ENCODE measurements at regions not wholly inside any gene's neighbourhood (a gene's known extent, or its start where the extent isn't known, plus 50 kb on each side); places are given as distances from the start of the nearest gene placed in this dataset.

GRCh38 chr5:105238561-105238960 lies 1676.0 kb upstream of the NUDT12 start:
- no peaks in the 10 kb centered on the region for H3K9me3 ChIP-seq (ENCODE audit: low read depth)
- TF ChIP-seq EZH2phosphoT487 (IDR thresholded peaks at IDR 0.05; ENCODE audit: low read depth, severe bottlenecking, unreplicated experiment), result no peak
- TF ChIP-seq CTCF (IDR thresholded peaks at IDR 0.05; ENCODE audit: poor library complexity), result no peak
- no peak for TF ChIP-seq EZH2 (IDR thresholded peaks at IDR 0.05; ENCODE audit: borderline replicate concordance)
- no peaks in the 10 kb centered on the region for H4K20me1 ChIP-seq (ENCODE audit: insufficient read depth, poor library complexity, severe bottlenecking)
- no peak overlapping the region for H3K4me2 ChIP-seq
- H3K27me3 ChIP-seq, result no peaks in the 10 kb centered on the region
- no peak overlapping the region for H3K4me3 ChIP-seq
- H3K79me2 ChIP-seq, result no peaks in the 10 kb centered on the region
- H2AFZ ChIP-seq, result no peak overlapping the region
- WGBS (ENCODE audit: low lambda C conversion rate, missing lambda C conversion rate), result 51% methylated on average over 3 of the region's 3 CpGs
- H3K9me2 ChIP-seq (replicated peaks; ENCODE audit: insufficient read depth), result no peaks in the 10 kb centered on the region
- DNase-seq (ENCODE audit: low spot score), result peak; percentile 6
- H3K27ac ChIP-seq, result no peak overlapping the region
- H3K36me3 ChIP-seq (replicated peaks; ENCODE audit: insufficient read depth, low read depth), result no peaks in the 10 kb centered on the region
- no peaks in the 10 kb centered on the region for H3K4me1 ChIP-seq (ENCODE audit: insufficient read depth)

DNA sequence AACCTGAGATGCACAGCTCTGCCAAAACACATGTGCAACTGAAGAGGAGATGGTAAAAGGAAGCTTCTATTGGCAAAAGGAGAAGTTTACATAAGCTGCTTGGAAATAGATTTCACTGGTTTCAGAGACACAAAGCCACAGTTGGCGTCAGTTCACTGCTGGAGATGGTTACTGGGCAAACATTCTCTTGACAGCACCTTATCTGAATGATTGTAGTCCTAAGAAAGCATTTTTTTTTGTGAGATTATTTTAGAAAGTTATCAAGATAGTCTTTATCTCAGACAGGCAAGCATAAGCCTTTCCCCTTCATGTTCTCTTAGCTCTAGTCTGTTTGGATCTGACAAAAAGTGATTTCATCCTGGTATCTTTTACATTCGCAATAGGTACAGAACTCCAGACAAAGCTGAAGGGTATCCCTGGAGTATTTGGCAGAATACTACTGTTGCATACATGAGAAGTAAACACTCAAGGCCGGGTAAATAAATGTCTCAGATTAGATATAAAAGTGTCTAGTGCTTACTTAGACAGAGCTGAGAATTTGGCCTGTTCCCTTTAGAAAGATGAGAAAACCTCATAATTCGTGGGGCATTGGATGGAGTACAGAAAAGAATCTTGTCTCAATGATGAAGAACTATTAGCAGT lies 1668.0 kb upstream of the NUDT12 start:
- 35% methylated on average over 4 of the region's 4 CpGs for WGBS (ENCODE audit: low lambda C conversion rate, missing lambda C conversion rate)
- no peak overlapping the region for H3K4me3 ChIP-seq
- H3K9me2 ChIP-seq (replicated peaks; ENCODE audit: insufficient read depth), result no peaks in the 10 kb centered on the region
- no peak overlapping the region for H3K4me2 ChIP-seq
- H3K36me3 ChIP-seq (replicated peaks; ENCODE audit: insufficient read depth, low read depth), result no peaks in the 10 kb centered on the region
- H3K27me3 ChIP-seq, result no peaks in the 10 kb centered on the region
- H4K20me1 ChIP-seq (ENCODE audit: insufficient read depth, poor library complexity, severe bottlenecking), result no peaks in the 10 kb centered on the region
- no peaks in the 10 kb centered on the region for H3K4me1 ChIP-seq (ENCODE audit: insufficient read depth)
- TF ChIP-seq EZH2phosphoT487 (IDR thresholded peaks at IDR 0.05; ENCODE audit: low read depth, severe bottlenecking, unreplicated experiment) (no peak), CTCF (IDR thresholded peaks at IDR 0.05; ENCODE audit: poor library complexity) (no peak), EZH2 (IDR thresholded peaks at IDR 0.05; ENCODE audit: borderline replicate concordance) (no peak)
- H3K79me2 ChIP-seq, result no peaks in the 10 kb centered on the region
- H2AFZ ChIP-seq, result no peak overlapping the region
- H3K9me3 ChIP-seq (ENCODE audit: low read depth), result no peaks in the 10 kb centered on the region
- no peak for DNase-seq (ENCODE audit: low spot score)
- H3K27ac ChIP-seq, result no peak overlapping the region

- WGBS (ENCODE audit: low lambda C conversion rate, missing lambda C conversion rate), result 42% methylated on average over 1 of the region's 1 CpG
- H3K36me3 ChIP-seq (replicated peaks; ENCODE audit: insufficient read depth, low read depth), result no peaks in the 10 kb centered on the region
- H3K4me1 ChIP-seq (ENCODE audit: insufficient read depth), result no peaks in the 10 kb centered on the region
- no peak overlapping the region for H3K4me2 ChIP-seq
- TF ChIP-seq CTCF (IDR thresholded peaks at IDR 0.05; ENCODE audit: poor library complexity) (no peak), EZH2 (IDR thresholded peaks at IDR 0.05; ENCODE audit: borderline replicate concordance) (no peak), EZH2phosphoT487 (IDR thresholded peaks at IDR 0.05; ENCODE audit: low read depth, severe bottlenecking, unreplicated experiment) (no peak)
- no peak overlapping the region for H2AFZ ChIP-seq
- H3K4me3 ChIP-seq, result no peak overlapping the region
- no peaks in the 10 kb centered on the region for H3K9me2 ChIP-seq (replicated peaks; ENCODE audit: insufficient read depth)
- no peaks in the 10 kb centered on the region for H3K79me2 ChIP-seq
- no peaks in the 10 kb centered on the region for H3K27me3 ChIP-seq
- H3K9me3 ChIP-seq (ENCODE audit: low read depth), result no peaks in the 10 kb centered on the region
- H4K20me1 ChIP-seq (ENCODE audit: insufficient read depth, poor library complexity, severe bottlenecking), result no peaks in the 10 kb centered on the region
- no peak for DNase-seq (ENCODE audit: low spot score)
- H3K27ac ChIP-seq, result no peak overlapping the region
These were observed 1655.4 kb upstream of the NUDT12 start for GRCh38 chr5:105218018-105218417.

DNA sequence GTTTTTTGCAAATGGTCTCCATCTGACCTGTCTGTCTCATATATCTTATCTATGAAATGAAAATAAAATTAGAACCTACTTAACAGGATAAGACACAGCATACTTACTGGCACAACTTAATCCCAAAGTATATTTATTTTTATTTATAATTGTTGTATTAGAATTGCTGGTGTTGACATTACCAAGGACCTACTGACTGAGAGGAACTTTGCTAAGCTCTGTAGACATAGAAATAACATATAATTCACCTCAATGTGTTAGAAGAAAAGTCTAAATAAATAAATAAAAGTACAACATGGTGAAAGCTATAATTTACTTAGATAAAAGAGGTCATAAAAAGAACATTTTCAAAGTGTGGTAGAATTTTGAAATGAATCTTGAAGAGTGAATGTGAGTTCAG lies 1650.5 kb upstream of the NUDT12 start:
- Histone ChIP-seq H3K4me1 (ENCODE audit: insufficient read depth) (no peaks in the 10 kb centered on the region), H3K9me3 (ENCODE audit: low read depth) (no peaks in the 10 kb centered on the region), H3K27ac (no peak overlapping the region), H3K27me3 (no peaks in the 10 kb centered on the region), H3K4me2 (no peak overlapping the region), H4K20me1 (ENCODE audit: insufficient read depth, poor library complexity, severe bottlenecking) (no peaks in the 10 kb centered on the region), H3K9me2 (replicated peaks; ENCODE audit: insufficient read depth) (no peaks in the 10 kb centered on the region), H3K36me3 (replicated peaks; ENCODE audit: insufficient read depth, low read depth) (no peaks in the 10 kb centered on the region), H3K79me2 (no peaks in the 10 kb centered on the region), H2AFZ (peak overlapping the region; percentile 59), H3K4me3 (no peak overlapping the region)
- TF ChIP-seq EZH2 (IDR thresholded peaks at IDR 0.05; ENCODE audit: borderline replicate concordance), result no peak
- peak; percentile 100 for TF ChIP-seq EZH2phosphoT487 (IDR thresholded peaks at IDR 0.05; ENCODE audit: low read depth, severe bottlenecking, unreplicated experiment)
- no peak for TF ChIP-seq CTCF (IDR thresholded peaks at IDR 0.05; ENCODE audit: poor library complexity)
- DNase-seq (ENCODE audit: low spot score), result no peak
